Fibroblast of the aortic adventitia (primary cell): ENCODE measurements at regions not wholly inside any gene's neighbourhood (a gene's known extent, or its start where the extent isn't known, plus 50 kb on each side); places are given as distances from the start of the nearest gene placed in this dataset.

ENCODE experiments used
- DNase-seq: peaks from one replicate; pipeline ENCODE4 v3.0.0-alpha.2; 2010; ENCODE audit warnings: low read depth
- H3K4me3 ChIP-seq: 2 replicates; pipeline ENCODE4 v1.5.1; 2011; ENCODE audit warnings: low read depth, mild to moderate bottlenecking, control low read depth, low read length, moderate library complexity
- TF ChIP-seq, protein P1 (sequence below): IDR thresholded peaks from 2 replicates; pipeline ENCODE4 v1.5.1; 2011; ENCODE audit warnings: mild to moderate bottlenecking, low read length, control low read depth, inconsistent platforms; ENCODE audit not compliant: insufficient read depth

GRCh38 chr9:91106415-91107081 is 255.2 kb downstream of the AUH start:
- DNase-seq: no peak
- H3K4me3 ChIP-seq: no peak overlapping the region
- TF ChIP-seq, protein P1, sequence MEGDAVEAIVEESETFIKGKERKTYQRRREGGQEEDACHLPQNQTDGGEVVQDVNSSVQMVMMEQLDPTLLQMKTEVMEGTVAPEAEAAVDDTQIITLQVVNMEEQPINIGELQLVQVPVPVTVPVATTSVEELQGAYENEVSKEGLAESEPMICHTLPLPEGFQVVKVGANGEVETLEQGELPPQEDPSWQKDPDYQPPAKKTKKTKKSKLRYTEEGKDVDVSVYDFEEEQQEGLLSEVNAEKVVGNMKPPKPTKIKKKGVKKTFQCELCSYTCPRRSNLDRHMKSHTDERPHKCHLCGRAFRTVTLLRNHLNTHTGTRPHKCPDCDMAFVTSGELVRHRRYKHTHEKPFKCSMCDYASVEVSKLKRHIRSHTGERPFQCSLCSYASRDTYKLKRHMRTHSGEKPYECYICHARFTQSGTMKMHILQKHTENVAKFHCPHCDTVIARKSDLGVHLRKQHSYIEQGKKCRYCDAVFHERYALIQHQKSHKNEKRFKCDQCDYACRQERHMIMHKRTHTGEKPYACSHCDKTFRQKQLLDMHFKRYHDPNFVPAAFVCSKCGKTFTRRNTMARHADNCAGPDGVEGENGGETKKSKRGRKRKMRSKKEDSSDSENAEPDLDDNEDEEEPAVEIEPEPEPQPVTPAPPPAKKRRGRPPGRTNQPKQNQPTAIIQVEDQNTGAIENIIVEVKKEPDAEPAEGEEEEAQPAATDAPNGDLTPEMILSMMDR: no peak

- H3K4me3 ChIP-seq: no peak overlapping the region
- DNase-seq: no peak
- TF ChIP-seq, protein P1: no peak
Observed at GRCh38 chr9:91111226-91111625, 250.5 kb downstream of the AUH start.

DNA sequence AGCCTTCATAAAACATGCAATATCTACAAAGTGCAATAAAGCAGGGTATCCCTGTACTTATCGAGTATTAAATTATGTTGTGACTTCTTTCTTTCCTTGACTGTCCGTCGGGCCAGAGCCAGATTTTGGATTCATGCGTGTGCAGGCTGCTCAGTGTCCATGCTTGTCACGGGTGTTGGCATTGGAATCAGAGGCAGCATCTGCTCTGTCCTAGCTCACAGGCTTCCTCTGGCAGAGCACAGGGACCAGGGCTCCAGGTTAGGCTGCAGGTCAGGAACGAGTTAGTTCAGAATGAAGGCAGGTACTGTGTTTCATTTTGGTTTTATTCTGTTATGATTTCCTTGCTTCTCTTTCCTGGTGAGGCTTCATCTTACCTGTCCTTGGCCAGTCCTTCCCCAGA is 249.8 kb downstream of the AUH start:
- no peak overlapping the region for H3K4me3 ChIP-seq
- DNase-seq: no peak
- TF ChIP-seq, protein P1: no peak

GRCh38 chr9:91113016-91113415 is 248.7 kb downstream of the AUH start:
- no peak for DNase-seq
- no peak overlapping the region for H3K4me3 ChIP-seq
- TF ChIP-seq, protein P1: no peak

GRCh38 chr9:91114450-91114849 is 247.3 kb downstream of the AUH start:
- H3K4me3 ChIP-seq: no peak overlapping the region
- no peak for DNase-seq
- TF ChIP-seq, protein P1: no peak

DNA sequence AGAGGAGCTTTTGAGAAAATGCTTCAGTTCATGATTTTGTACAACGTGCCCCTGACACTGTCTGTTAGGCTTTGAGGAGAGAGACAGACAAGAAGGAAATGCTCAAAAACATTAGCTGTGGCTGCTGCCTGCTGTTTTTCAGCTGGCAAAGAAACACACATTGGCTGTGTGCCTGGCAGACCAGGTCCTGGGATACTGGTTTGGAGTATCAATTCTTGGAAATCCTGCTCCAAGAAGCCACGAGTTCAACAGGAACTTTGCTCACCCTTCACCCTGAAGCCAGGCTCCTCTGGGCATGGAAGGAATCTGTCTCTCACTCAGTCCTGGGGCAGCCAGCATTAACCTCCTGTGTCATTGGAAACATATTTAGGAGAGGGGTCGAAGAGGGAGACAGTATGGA is 245.5 kb downstream of the AUH start:
- no peak overlapping the region for H3K4me3 ChIP-seq
- TF ChIP-seq, protein P1: no peak
- DNase-seq: peak; percentile 41

- TF ChIP-seq, protein P1: no peak
- H3K4me3 ChIP-seq: no peak overlapping the region
- no peak for DNase-seq
Observed at GRCh38 chr9:91116711-91117110, 245.0 kb downstream of the AUH start.
